T1000 (cell line): ENCODE measurements at regions not wholly inside any gene's neighbourhood (a gene's known extent, or its start where the extent isn't known, plus 50 kb on each side); places are given as distances from the start of the nearest gene placed in this dataset.

Experiments used
- DNase-seq: peaks from one replicate; lab custom pipeline; 2025; ENCODE audit warnings: mixed read lengths; lab: John Stamatoyannopoulos, UW

DNA sequence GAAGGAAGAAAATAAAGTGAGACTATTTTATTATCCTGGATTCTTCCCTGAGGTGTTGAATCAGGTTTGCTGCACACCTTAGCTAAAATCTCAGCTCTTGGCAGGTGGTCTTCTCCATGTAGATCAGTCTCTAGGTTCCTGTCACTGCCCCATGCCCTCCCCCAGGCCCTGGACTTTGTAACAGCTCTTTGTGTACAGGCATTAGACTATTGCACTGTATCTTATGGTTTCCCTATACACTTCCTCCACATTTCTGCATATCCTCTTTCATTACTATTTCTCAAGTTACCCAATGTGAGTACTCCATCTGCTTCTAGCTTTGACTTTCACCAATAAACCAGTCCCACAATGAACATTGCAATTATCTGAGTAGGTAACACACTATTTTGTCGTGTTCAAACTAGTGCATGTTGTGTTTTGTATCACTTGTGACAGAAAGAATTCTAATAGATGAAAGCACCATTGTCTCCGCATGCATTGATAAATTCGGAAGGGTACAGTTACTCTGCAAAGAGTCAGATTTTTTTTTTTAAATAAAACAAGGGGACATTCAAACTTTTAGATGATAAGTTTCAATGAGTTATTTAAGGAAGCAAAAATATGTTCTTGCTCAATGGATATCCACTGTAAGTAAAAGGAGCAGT, 1348.7 kb upstream of the C9orf72 start:
- DNase-seq, result no peak

DNA sequence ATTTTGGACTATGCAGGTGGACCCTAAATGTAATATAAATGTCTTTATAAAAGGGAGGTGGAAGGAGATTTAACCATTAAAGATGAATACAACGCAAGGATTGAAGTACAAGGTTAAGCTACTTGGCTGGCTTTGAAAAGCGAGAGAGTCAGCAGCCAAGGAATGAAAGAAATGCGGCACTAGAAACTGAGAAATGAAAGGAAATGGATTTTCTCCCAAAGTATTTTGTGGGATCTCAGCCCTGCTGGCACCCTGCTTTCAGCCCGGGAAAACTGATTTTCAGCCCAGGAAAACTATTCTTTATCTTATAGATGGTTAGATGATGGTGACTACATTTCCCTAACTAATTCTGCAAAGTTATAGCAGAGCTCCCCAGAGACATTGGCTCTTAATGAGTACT, 1349.6 kb upstream of the C9orf72 start:
- no peak for DNase-seq

DNA sequence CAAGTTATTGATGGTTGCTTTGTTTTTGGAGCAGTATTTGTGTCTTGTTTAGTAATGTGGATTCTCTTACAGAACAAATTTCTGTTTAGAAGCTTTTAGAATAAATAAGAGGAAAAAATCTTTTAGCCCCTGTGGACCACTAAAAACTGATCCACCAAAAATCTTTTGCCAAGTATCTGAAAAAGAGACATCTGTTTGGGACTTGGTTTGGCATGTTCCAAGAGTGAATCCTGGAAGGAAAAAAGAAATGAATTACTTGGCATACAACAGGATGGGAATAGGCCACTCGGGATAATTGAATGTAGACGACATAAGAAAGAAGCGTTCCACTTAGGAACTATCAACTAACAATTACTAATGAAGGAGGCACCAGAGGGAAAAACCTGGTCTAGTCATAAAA, 1350.1 kb upstream of the C9orf72 start:
- DNase-seq, result no peak

DNA sequence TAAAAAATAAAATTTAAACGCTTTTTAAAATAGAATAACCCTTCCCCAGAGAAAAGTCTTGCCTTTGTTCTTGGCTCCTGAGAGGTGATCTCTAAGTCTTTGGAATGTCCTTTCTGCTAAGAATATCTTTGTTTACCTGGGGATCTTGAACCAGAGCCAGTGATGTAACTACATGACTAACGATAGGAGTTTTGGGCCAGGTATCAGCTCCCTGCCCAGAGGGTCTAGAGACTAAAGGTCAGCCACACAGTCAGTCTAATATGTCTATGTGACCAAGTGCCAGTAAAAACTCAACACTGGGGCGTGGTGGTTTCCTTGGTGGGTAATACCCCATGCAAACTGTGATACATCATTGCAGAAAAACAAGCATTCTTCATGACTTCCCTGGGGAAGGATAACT, 1351.9 kb upstream of the C9orf72 start:
- no peak for DNase-seq

DNA sequence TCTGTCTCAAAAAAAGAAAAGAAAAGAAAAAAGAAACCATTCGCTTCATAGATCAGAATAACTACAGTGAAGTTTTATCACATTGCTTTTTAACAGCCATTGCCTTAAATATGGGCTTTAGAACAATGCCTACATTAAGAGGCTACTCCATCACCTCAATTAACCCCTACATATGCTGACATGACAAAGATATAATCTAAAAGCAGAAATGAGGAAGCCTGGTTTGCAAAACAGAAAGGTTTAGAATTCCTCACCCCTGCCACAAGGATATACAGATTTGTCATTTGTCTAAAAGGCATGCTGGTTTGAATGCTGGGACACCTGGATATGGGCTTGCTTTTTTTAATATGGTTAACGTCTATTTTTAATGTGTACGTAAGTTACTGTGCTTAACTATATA, 1353.0 kb upstream of the C9orf72 start:
- DNase-seq, result no peak

DNA sequence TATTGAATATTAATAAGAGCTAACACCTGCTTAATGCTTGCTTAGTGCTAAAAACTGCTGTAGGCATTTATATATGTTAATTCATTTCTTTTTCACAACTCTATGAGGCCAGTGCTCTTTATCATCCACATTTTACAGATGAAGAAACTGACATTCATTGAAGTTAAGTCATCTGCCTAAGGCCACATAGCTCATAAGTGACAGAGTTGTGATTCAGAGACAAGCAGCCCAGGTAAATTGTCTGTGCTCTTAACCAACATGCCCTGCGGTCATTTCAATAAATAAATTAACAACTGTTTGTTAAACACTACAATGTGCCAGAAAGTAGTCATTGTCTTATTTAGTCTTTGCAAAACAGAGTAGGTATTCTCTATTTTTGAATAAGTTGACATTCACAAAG, 1354.4 kb upstream of the C9orf72 start:
- no peak for DNase-seq

DNA sequence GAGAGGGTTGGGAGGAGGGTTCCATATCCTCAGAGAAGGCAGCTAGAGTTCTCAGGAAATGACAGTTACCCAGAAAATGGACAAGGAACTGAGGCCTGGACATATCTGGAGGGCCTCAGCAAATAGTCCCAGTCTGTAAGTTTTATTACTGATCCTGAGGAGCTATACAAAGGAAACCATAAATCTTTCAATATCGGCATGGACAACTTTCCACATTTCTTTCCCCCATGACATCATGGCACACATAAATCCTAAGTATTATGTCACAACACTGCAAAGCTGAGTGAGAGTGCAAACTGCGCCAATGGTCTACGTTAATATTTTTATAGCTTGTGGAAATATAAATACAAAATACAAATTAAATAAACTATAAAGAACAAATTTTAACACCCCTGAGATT, 1356.2 kb upstream of the C9orf72 start:
- DNase-seq, result no peak

DNA sequence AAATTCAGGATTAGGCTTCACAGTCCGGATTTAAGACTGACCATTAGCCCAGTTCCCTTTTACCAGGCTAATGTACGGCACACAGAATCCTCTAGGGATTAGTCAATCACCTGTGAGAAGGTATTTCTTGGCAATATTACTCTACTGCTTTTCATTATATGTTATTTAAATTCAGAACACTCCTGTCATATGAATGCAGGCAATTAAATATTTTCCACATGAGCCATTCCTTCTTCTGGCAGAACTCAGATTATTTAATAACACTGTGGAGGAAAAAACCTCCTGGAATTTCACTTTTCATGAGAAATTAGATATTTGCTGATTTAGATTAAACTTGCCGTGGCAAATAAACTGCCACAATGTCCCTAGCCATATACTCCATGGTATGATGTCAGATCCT, 1357.5 kb upstream of the C9orf72 start:
- no peak for DNase-seq

DNA sequence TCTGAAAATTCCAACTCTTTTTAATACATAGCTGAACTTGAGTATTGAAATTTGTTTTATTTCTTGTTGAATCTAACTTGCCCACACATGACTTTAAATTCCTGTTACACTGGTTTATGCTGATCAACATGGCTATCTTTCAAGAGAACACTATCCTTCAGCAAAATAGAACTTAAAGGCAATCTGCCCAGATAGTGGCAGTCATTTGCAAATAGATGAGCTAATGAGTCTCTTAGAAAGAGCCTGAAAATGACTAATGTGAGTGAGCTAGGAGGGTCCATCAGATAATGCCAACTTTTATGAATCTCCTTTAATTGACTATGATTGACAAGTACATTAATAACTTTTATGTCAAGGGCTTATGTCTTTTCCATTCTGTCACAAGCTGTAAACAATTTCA, 1360.8 kb upstream of the C9orf72 start:
- DNase-seq, result no peak

DNA sequence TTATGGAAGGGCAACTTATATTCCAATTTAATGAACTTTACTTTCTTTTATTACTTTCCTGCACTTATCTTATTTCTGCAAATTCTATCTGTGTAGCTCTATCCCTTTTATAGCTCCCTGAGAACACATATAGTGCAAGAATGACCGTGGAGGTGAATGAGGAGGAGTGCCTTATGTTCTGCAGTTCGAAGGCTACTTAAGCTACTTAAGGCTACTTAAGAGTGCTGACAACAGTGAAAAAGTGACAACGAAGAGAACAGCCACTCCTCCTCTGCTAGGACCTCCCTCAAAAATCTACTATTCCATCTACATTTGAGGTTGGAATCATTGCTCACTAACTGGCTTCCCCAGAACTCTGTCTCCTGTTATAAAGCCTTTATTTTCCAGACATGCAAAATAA, 1365.7 kb upstream of the C9orf72 start:
- no peak for DNase-seq

DNA sequence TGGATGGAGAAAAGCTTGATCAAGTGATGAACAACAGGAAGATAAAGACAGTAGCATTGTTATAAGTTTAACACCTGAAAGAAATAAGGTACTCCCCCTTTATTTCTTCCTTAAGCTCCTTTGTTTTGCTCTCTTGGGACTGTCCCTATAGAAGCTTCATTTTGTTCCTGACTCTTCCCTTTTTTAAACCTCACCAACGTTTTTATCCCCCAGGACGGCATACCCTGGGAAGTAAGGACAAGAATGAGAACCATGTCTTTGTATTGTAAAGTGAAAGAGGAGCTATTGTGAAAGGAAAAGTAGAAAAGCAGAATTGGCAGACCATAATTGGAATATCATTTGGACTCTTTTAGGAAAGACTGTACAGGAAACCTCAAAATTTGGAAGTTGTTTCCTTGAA, 1368.6 kb upstream of the C9orf72 start:
- DNase-seq, result no peak

DNA sequence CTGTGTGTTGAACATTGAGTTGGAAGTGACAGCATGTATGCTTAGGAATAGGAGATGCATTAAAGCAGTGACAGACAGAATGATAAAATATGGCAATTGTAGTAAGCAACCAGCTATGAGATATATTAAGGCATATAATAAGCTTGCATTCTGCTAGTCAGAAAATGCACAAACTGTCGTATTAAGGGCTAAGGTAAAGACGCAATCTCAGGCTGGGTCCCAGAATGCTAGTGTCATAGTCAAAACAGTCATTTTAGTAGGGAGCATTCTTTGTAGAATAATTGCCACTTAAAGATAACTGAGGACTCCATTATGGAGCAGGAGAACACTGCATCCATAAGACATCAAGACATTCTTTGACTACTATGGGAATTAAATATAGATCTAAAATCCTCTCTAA, 1369.7 kb upstream of the C9orf72 start:
- no peak for DNase-seq

DNA sequence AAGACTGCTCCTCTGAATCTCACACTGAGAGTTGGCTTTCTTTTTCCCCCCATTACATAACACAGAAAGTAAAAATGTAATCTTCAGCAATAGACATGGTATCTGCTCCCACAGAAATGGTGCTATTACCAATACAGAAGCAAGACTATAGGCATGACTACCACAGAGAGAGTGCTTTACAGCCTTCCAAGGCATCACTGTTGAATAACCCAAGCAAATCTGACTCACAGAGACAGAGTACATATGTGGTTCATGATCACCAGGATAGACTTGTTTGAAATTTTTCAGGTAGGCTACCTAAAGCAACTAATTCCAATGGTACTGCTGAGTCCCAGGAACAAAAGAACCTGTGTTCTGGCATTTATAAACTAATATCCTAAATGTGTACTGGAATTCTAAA, 1373.4 kb upstream of the C9orf72 start:
- DNase-seq, result no peak

DNA sequence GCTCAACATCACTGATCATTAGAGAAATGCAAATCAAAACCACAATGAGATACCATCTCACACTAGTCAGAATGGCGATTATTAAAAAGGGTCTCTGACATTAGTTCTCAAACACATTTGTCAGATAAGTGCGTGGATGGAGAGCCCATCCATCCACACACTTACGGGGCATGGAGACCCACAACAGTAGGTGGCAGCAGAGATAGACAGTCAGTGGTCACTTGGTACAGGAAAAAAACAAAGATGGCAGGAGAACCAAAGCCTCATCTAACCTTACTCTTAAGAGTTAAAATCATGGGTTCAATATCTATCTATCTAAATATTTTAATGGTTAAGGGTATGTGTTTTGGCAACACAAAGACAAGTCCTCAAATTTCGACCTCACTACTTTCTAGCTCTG, 1378.7 kb upstream of the C9orf72 start:
- no peak for DNase-seq

DNA sequence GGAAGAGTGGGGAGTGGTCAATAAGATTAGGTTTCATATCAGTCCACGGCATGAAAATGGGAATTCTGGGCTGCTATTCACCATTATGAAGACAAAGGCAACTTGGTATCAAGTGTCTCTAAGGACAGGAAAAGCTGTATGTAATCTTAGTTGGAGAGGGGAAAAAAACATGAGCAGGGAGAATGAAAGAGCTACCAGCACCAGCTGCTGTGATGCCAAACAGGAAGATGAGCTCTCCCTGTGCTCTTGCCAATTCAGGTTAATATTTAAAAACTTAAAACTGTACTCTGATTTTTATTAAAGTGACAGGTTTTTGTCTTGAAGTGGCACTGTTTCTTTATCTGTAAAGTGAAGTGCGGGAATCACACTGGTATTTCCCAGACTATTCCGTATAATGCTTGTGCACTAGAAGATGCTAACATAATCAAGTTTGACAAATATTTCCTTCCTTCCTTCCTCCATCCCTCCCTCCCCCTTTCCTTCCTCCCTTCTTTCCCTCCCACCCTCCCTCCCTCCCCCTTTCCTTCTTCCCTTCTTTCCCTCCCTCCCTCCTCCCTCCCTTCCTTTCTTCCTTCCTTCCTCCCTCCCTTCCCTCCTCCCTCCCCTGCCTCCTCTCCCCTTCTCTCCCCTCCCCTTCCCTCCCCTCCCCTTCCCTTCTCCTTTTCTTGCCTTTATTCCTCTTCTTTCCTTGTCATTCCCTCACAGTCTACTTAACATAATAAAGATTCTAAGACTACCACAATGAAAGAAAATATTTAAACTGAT, 1383.0 kb upstream of the C9orf72 start:
- DNase-seq, result no peak

DNA sequence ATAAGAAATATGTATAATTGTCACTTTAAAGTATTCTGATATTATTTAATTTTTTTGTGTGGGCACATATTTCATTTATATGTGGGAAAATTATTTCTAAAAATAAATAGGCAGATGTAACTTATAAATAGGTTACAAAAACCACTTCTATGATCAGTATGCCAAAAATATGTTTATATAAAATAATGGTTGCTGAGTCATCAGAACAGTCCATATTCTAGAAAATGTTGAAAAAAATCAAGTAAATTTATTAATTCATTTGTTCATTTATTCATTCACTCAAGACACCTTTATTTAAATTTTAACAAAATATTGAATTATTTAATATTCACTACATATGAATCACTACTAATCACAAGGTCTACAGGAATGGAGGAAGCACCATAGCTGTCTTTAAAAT, 1387.3 kb upstream of the C9orf72 start:
- DNase-seq, result no peak

DNA sequence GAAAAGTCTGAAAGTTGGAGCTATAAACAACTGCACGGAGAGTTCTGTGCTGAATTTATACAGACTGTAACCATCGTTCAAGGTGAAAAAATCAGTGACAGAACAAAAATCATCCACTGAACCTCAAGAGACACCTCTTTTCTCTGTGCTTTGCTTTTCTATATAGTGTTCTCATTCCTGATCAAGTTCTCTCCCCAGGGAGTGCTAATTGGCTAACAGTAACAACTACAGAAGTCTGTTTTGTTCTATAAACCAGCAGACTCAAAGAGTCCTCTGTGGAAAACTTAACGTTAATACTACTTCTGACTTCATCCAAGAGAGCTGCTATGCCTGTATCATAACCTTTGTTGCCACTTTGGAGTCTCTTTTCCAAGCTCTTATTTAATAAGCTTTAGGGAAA, 1388.3 kb upstream of the C9orf72 start:
- DNase-seq, result no peak

DNA sequence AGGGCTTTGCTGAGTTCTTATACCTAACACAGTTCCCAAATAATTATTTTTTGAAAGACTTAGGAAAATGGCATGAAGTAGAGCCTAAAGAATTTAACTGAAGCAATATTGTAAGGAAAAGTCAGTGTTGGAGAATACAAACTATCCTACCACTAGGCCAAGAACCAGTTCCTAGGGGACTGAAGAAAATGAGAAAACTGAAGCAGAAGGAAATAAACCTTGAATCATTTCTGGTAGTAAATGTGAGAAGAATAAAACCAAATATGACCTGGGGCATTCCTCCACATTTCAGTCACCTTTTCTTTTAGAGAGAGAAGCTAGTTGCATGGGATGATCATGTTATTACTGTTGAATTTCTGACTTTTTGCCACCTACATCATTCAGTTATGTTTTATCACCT, 1393.9 kb upstream of the C9orf72 start:
- DNase-seq, result no peak

DNA sequence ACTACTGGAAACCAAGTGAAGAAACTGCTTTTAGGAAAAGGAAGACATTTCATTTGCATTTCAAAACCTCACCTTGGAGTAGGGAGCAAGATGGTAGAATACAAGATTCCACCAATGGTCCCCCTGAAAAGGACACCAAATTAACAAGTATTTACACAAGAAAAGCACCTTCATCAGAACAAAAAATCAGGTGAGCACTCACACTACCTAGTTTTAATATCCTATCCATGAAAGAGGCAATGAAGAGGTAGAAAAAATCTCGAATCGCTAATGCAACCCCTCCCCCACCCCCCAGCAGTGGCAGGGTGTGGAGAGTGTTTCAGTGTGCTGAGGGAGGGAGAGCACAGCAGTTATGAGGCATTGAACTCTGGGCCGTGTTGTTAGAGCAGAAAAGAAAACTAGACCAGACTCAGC, 1397.0 kb upstream of the C9orf72 start:
- DNase-seq, result no peak

DNA sequence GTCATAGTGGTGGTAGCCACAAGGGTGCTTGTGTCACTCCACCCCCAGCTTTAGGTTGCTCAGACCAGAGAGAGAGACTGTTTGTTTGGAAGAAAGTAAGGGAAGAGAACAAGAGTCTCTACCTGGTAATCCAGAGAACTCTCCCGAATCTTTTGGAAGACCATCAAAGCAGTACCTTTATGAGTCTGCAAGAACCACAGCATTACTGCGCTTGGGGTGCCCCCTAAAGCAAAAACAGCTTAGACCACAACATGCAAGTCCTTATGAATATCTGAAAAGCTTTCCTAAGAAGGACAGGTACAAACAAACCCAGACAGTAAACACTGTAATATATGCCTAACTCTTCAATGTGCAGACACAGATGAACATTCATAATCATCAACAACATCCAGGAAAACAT, 1398.6 kb upstream of the C9orf72 start:
- no peak for DNase-seq

DNA sequence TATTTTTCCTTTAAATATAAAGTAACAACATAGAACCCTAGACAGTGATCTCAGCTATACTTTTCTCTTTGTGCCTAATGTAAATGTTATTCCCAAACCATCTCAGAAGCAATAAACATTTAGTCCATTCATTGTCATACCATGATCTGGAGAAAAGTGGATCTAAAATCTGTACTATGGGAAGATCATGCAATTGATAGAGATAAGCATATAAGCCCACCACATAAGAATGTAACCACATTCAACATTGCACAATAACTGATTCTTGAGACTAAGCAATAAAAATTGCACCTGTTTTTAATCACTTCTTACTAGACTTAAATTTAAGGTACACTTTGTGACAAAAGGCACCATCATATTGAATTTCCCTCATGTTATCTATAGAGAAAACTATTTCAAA, 1403.0 kb upstream of the C9orf72 start:
- DNase-seq, result no peak

DNA sequence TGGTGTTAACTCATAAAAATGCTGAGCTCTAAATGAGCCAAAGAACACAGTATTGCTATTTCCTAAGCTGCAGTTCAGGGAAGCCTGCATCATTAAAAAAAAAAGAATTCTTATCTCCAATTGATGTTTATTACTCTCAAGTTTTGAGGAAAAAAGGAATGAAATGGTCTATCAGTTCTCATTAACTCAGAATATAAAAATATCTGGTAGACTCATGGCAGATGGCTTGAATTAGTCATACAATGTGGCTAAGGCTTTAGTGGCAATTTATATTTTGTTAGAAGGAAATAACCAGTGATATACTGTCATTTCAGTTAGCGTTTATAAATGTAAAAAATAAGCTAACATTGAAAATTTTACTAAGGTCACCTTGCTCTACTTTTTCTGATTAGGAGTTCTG, 1403.4 kb upstream of the C9orf72 start:
- no peak for DNase-seq

DNA sequence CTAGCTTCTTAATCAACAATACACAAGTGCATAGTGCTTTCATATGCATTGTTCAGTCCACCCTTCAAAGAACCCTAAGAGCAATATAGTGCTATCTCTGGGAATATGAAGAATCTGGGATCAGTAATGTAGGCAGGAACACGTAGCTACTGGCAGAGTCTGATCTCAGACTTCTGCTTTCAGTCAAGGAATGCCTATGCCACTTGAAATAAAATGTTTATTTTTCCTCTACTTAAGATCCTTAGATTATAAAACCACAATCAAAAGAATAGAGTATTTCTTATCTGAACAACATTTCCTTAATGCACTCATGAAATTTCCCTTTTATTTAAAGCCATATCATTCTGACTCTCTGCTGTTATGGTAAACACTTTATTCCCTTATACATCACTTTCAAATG, 1407.8 kb upstream of the C9orf72 start:
- DNase-seq, result no peak

DNA sequence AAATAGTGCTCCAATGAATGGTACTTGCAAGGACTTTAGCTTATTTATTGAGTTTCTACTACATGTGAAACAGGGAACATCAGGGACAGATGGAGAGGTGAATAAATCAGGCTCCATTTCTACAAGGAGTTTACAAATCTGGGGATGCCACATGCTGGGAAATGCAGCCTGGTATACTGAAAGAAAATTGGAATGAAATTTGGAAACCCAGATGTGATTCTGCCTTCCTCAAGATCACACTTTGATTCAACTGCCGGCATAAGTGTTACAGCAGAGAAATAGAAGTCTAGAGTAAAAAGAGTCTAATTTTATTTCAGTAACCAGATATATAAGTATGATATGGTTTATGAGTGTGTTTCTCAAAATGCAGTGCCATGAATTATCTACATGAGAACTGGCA, 1408.4 kb upstream of the C9orf72 start:
- no peak for DNase-seq
